OCI-LY1 (cell line): ENCODE measurements at regions not wholly inside any gene's neighbourhood (a gene's known extent, or its start where the extent isn't known, plus 50 kb on each side); places are given as distances from the start of the nearest gene placed in this dataset.

ENCODE experiments used
- H2AFZ ChIP-seq: fragments of 200-600 bp; sonication (generic), shearing (Covaris generic); 2 replicates; pipeline ENCODE4 v1.6.0; 2014; ENCODE audit warnings: antibody characterized with exemption, mild to moderate bottlenecking, low read length
- H3F3A ChIP-seq: fragments of 200-600 bp; sonication (generic), shearing (Covaris generic); 2 replicates; pipeline ENCODE4 v1.6.0; 2014; ENCODE audit warnings: mild to moderate bottlenecking, antibody characterized with exemption, low read length, moderate library complexity; ENCODE audit not compliant: insufficient read depth
- H3K27ac ChIP-seq: fragments of 200-600 bp; sonication (generic); 2 replicates; pipeline ENCODE4 v1.5.1; 2014; ENCODE audit warnings: low read length, mixed run types, mild to moderate bottlenecking, low read depth; ENCODE audit not compliant: poor library complexity, severe bottlenecking
- H3K27me3 ChIP-seq: fragments of 200-600 bp; sonication (generic); 2 replicates; pipeline ENCODE4 v1.6.0; 2014; ENCODE audit warnings: antibody characterized with exemption, mild to moderate bottlenecking, low read length, moderate library complexity; ENCODE audit not compliant: insufficient read depth
- H3K36me3 ChIP-seq: fragments of 200-600 bp; sonication (generic); 2 replicates; pipeline ENCODE4 v1.6.1; 2014; ENCODE audit warnings: mild to moderate bottlenecking, antibody characterized with exemption, low read length, moderate library complexity, mixed read lengths; ENCODE audit not compliant: insufficient read depth
- H3K4me1 ChIP-seq: fragments of 200-600 bp; sonication (generic); 2 replicates; pipeline ENCODE4 v1.5.1; 2014; ENCODE audit warnings: mild to moderate bottlenecking, low read length, moderate library complexity; ENCODE audit not compliant: insufficient read depth, severe bottlenecking
- H3K4me2 ChIP-seq: fragments of 200-600 bp; sonication (generic), shearing (Covaris generic); 2 replicates; pipeline ENCODE4 v1.6.1; 2014; ENCODE audit warnings: low read length
- H3K4me3 ChIP-seq: fragments of 200-600 bp; sonication (generic); 2 replicates; pipeline ENCODE4 v1.5.1; 2014; ENCODE audit warnings: low read length, low read depth, mild to moderate bottlenecking, mixed read lengths; ENCODE audit not compliant: poor library complexity, severe bottlenecking
- H3K79me2 ChIP-seq: fragments of 200-600 bp; shearing (Covaris generic); 2 replicates; pipeline ENCODE4 v1.6.1; 2016; ENCODE audit warnings: mixed run types, low read length, mixed read lengths; ENCODE audit not compliant: insufficient read depth
- H3K9ac ChIP-seq: fragments of 200-600 bp; sonication (generic), shearing (Covaris generic); 2 replicates; pipeline ENCODE4 v1.6.1; 2014; ENCODE audit warnings: mild to moderate bottlenecking, low read length, mixed read lengths
- H3K9me2 ChIP-seq: fragments of 200-600 bp; sonication (generic), shearing (Covaris generic); 2 replicates; pipeline ENCODE4 v1.6.1; 2014; ENCODE audit warnings: low read depth, mild to moderate bottlenecking, low read length, mixed read lengths
- H3K9me3 ChIP-seq: fragments of 200-600 bp; shearing (Covaris generic); 2 replicates; pipeline ENCODE4 v1.6.1; 2014; ENCODE audit warnings: low read length, mixed read lengths
- H4K20me1 ChIP-seq: fragments of 200-600 bp; sonication (generic), shearing (Covaris generic); 2 replicates; pipeline ENCODE4 v1.6.0; 2016; ENCODE audit warnings: mild to moderate bottlenecking, low read length; ENCODE audit not compliant: insufficient read depth
- EZH2 ChIP-seq: fragments of 200-600 bp; sonication (generic), shearing (Covaris generic); IDR thresholded peaks from 2 replicates; pipeline ENCODE4 v1.8.0; 2017; ENCODE audit warnings: borderline replicate concordance, mixed run types, mild to moderate bottlenecking, antibody characterized with exemption, low read length, moderate library complexity, mixed read lengths
- TF ChIP-seq, protein P1 (sequence below): fragments of 200-600 bp; sonication (generic), shearing (Covaris generic); IDR thresholded peaks from 2 replicates; pipeline ENCODE4 v1.5.1; 2017; ENCODE audit warnings: mild to moderate bottlenecking, antibody characterized with exemption, low read length, moderate library complexity, mixed read lengths

GRCh38 chr5:124538191-124538590 is 208.2 kb downstream of the ZNF608 start:
- no peak overlapping the region for H3K27ac ChIP-seq
- no peak overlapping the region for H3K4me3 ChIP-seq
- H3K4me2 ChIP-seq = no peak overlapping the region
- H3K9ac ChIP-seq = no peak overlapping the region
- H3K4me1 ChIP-seq = peaks cover 4% of the 10 kb centered on the region
- TF ChIP-seq, protein P1, sequence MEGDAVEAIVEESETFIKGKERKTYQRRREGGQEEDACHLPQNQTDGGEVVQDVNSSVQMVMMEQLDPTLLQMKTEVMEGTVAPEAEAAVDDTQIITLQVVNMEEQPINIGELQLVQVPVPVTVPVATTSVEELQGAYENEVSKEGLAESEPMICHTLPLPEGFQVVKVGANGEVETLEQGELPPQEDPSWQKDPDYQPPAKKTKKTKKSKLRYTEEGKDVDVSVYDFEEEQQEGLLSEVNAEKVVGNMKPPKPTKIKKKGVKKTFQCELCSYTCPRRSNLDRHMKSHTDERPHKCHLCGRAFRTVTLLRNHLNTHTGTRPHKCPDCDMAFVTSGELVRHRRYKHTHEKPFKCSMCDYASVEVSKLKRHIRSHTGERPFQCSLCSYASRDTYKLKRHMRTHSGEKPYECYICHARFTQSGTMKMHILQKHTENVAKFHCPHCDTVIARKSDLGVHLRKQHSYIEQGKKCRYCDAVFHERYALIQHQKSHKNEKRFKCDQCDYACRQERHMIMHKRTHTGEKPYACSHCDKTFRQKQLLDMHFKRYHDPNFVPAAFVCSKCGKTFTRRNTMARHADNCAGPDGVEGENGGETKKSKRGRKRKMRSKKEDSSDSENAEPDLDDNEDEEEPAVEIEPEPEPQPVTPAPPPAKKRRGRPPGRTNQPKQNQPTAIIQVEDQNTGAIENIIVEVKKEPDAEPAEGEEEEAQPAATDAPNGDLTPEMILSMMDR = no peak
- no peak for TF ChIP-seq EZH2
- 0 out of 2 replicates have a peak, but pooled peaks cover 5% of the 10 kb centered on the region for H3K9me3 ChIP-seq
- H3K36me3 ChIP-seq = no peaks in the 10 kb centered on the region; the same call in 1 of the 2 replicates
- no peaks in the 10 kb centered on the region for H3K27me3 ChIP-seq
- H3K79me2 ChIP-seq = no peaks in the 10 kb centered on the region
- no peaks in the 10 kb centered on the region for H4K20me1 ChIP-seq
- H2AFZ ChIP-seq = no peak overlapping the region
- H3F3A ChIP-seq = no peaks in the 10 kb centered on the region
- no peaks in the 10 kb centered on the region for H3K9me2 ChIP-seq

GRCh38 chr5:124537522-124537921 is 208.9 kb downstream of the ZNF608 start:
- no peaks in the 10 kb centered on the region; the same call in 1 of the 2 replicates for H3K36me3 ChIP-seq
- H3K4me2 ChIP-seq = no peak overlapping the region
- H3K4me1 ChIP-seq = peaks cover 4% of the 10 kb centered on the region
- H3K4me3 ChIP-seq = no peak overlapping the region
- no peaks in the 10 kb centered on the region for H4K20me1 ChIP-seq
- TF ChIP-seq EZH2 = no peak
- TF ChIP-seq, protein P1 = no peak
- H3K9ac ChIP-seq = no peak overlapping the region
- H3K9me3 ChIP-seq = 0 out of 2 replicates have a peak, but pooled peaks cover 5% of the 10 kb centered on the region
- no peaks in the 10 kb centered on the region for H3F3A ChIP-seq
- no peaks in the 10 kb centered on the region for H3K9me2 ChIP-seq
- H3K79me2 ChIP-seq = no peaks in the 10 kb centered on the region
- no peaks in the 10 kb centered on the region for H3K27me3 ChIP-seq
- H3K27ac ChIP-seq = no peak overlapping the region
- H2AFZ ChIP-seq = no peak overlapping the region

DNA sequence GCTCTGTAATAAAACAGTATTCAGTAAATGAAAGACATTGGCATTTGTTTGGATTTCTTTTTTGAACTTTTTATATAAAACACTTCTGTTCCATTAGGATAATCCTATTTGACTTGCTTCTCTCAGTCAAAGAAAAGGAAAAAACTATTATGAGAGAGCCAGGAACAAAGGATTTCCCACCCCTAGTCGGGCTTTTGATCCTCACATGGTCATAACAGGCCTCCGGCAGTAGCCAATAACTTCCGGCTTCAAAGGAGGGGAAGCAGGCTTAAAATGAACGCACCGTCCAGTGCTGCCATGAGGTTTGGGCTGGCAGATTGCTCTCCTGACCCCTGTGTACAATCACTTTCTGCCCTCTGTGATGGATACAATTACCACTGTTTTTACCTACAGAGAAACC is 209.3 kb downstream of the ZNF608 start:
- H3K4me3 ChIP-seq = no peak overlapping the region
- H3K4me2 ChIP-seq = no peak overlapping the region
- TF ChIP-seq EZH2 = no peak
- TF ChIP-seq, protein P1 = no peak
- H3K9me2 ChIP-seq = no peaks in the 10 kb centered on the region
- no peak overlapping the region; the same call in 1 of the 2 replicates for H2AFZ ChIP-seq
- no peaks in the 10 kb centered on the region for H3F3A ChIP-seq
- no peaks in the 10 kb centered on the region for H3K79me2 ChIP-seq
- no peak overlapping the region for H3K9ac ChIP-seq
- no peaks in the 10 kb centered on the region for H3K27me3 ChIP-seq
- H4K20me1 ChIP-seq = no peaks in the 10 kb centered on the region
- H3K9me3 ChIP-seq = 0 out of 2 replicates have a peak, but pooled peaks cover 5% of the 10 kb centered on the region
- peaks cover 4% of the 10 kb centered on the region for H3K4me1 ChIP-seq
- no peaks in the 10 kb centered on the region; the same call in 1 of the 2 replicates for H3K36me3 ChIP-seq
- no peak overlapping the region for H3K27ac ChIP-seq
